CD4-positive, alpha-beta T cell treated with Interleukin-6 at 100 ng/mL for 8 hours (primary cell): ENCODE measurements at regions not wholly inside any gene's neighbourhood (a gene's known extent, or its start where the extent isn't known, plus 50 kb on each side); places are given as distances from the start of the nearest gene placed in this dataset.
"Not testable (repeated sequence)": the region's sequence is repeated elsewhere in the genome, so short reads cannot be mapped to it uniquely, and the experiment has no call there.

ENCODE experiments used
- DNase-seq: peaks from one replicate; pipeline ENCODE4 v3.0.0-alpha.2; 2020; ENCODE audit warnings: mixed read lengths, low spot score

GRCh38 chr18:1488394-1488793 is 583.7 kb downstream of the ADCYAP1 start:
- no peak for DNase-seq

GRCh38 chr18:1488957-1489356 is 584.3 kb downstream of the ADCYAP1 start:
- DNase-seq: no peak

GRCh38 chr18:1495387-1495786 is 590.7 kb downstream of the ADCYAP1 start:
- DNase-seq: no peak

- no peak for DNase-seq
Measured at GRCh38 chr18:1496096-1496495, 591.4 kb downstream of the ADCYAP1 start.

- no peak for DNase-seq
Measured at GRCh38 chr18:1498216-1498615, 593.5 kb downstream of the ADCYAP1 start.

GRCh38 chr18:1499265-1499664 is 594.6 kb downstream of the ADCYAP1 start:
- no peak for DNase-seq

GRCh38 chr18:1503847-1504246 is 599.2 kb downstream of the ADCYAP1 start:
- DNase-seq: no peak

- DNase-seq: no peak
Measured at GRCh38 chr18:1505856-1506255, 601.2 kb downstream of the ADCYAP1 start.

GRCh38 chr18:1510542-1511179 is 606.0 kb downstream of the ADCYAP1 start:
- no peak for DNase-seq

- no peak for DNase-seq
Measured at GRCh38 chr18:1511619-1512311, 607.1 kb downstream of the ADCYAP1 start.

- no peak for DNase-seq
Measured at GRCh38 chr18:1513519-1513918, 608.8 kb downstream of the ADCYAP1 start.

- not testable (repeated sequence) for DNase-seq
Measured at GRCh38 chr18:1521588-1522248, 617.0 kb downstream of the ADCYAP1 start.

GRCh38 chr18:1522249-1522615 is 617.6 kb downstream of the ADCYAP1 start:
- no peak for DNase-seq

- DNase-seq: no peak
Measured at GRCh38 chr18:1526991-1527390, 622.3 kb downstream of the ADCYAP1 start.

- DNase-seq: no peak
Measured at GRCh38 chr18:1527805-1528204, 623.1 kb downstream of the ADCYAP1 start.

GRCh38 chr18:1528447-1528846 is 623.8 kb downstream of the ADCYAP1 start:
- no peak for DNase-seq

- no peak for DNase-seq
Measured at GRCh38 chr18:1528964-1529509, 624.4 kb downstream of the ADCYAP1 start.

GRCh38 chr18:1530650-1531049 is 626.0 kb downstream of the ADCYAP1 start:
- no peak for DNase-seq

GRCh38 chr18:1539276-1539675 is 634.6 kb downstream of the ADCYAP1 start:
- no peak for DNase-seq

GRCh38 chr18:1541478-1541877 is 636.8 kb downstream of the ADCYAP1 start:
- no peak for DNase-seq

GRCh38 chr18:1542230-1542774 is 637.6 kb downstream of the ADCYAP1 start:
- no peak for DNase-seq

GRCh38 chr18:1544016-1544415 is 639.3 kb downstream of the ADCYAP1 start:
- no peak for DNase-seq

GRCh38 chr18:1557711-1558110 is 653.0 kb downstream of the ADCYAP1 start:
- DNase-seq: not testable (repeated sequence)
